ENCODE measurements at regions not wholly inside any gene's neighbourhood (a gene's known extent, or its start where the extent isn't known, plus 50 kb on each side); places are given as distances from the start of the nearest gene placed in this dataset.
"Not testable (repeated sequence)": the region's sequence is repeated elsewhere in the genome, so short reads cannot be mapped to it uniquely, and the experiment has no call there.

DNA sequence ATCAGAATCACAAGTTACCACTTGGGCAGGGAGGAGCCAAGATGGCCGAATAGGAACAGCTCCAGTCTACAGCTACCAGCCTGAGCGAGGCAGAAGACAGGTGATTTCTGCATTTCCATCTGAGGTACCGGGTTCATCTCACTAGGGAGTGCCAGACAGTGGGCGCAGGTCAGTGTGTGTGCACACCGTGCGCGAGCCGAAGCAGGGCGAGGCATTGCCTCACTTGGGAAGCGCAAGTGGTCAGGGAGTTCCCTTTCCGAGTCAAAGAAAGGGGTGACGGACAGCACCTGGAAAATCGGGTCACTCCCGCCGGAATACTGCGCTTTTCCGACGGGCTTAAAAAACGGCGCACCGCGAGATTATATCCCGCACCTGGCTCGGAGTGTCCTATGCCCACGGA, 99.8 kb upstream of the PBX1 start:
- not testable (repeated sequence) for TF ChIP-seq CTCF (conservative IDR thresholded peaks at IDR 0.05 in 1 of 2, IDR thresholded peaks at IDR 0.05 in 1 of 2; ENCODE audit: extremely low read depth in 1 of 2, insufficient read depth in 1 of 2, low read depth in 1 of 2, low read length in 2 of 2); EZH2 (IDR thresholded peaks at IDR 0.05; ENCODE audit: borderline replicate concordance, low read length)
